ENCODE measurements at regions not wholly inside any gene's neighbourhood (a gene's known extent, or its start where the extent isn't known, plus 50 kb on each side); places are given as distances from the start of the nearest gene placed in this dataset.
A peak's percentile ranks its signal among the peaks of the same experiment; 100 is the strongest.

DNA sequence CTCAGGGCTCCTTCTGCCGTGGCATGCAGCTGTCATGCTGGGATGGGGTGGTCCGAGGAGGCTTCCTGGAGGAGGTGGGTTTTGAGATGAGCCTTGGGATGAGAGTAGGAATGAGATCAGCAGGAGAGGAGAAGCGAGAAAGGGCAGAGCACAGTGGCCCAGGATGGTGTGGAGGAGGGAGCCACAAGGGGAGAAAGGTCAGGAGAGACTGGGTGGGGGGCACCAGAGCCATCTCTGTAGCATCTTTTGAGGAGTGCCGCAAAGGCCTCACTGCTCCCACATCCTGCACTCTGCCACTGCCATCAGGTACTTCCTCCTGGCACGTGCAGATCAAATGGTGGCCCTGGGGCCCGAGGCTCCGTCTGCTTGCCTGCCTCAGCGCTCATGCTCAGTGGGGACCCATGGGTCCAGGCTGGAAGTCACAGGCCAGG is 150.2 kb downstream of the MACROH2A1 start:
- intact Hi-C loops (cut with DNase I; ENCODE audit: low total_unique reads): no loop called here
- no peak overlapping the region for H3K4me3 ChIP-seq

DNA sequence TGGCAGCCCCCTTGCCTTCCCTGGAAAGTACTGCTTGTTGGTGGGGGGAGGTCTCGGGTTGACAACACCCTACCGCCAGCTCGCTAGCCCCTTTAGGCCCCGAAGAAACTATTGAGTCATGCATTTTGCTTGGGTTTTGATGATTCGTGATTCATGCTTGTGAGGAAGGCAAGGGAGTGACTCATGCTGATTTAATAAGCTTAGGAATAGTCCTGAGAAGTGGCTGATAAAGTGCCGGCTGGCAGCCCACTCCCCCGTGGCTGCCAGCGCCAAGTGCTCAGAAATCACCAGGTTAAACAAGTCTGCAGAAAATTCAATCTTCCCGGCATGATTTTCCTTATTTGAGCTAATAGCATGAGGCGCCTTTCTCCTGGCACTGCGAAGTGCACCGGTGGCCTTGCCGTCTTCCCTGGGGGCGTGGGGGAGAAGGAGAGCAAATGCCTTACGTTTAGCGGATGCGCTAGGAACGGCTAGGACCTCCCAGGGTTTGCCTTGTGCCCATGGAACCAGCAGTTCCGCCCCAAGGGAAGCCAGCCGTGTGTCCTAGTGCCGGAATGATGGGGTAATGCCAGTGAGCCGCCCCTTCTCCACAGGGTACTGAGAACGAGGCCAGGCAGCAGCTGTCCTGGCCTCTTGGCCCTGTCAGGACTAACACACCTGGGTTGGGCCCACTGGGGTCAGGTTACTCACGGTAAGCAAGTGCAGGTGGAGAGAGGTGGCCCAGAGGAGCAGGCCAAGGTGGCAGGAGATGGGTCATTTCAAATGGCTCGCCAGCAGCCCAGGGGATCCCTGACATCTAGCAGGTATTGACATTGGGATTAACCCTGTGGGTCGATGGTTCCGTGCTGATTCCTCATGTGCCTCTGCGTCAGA is 151.9 kb downstream of the MACROH2A1 start:
- no peak overlapping the region for H3K27ac ChIP-seq
- no peak for DNase-seq
- 66 to 91% methylated on average over 4 to 28 of the region's 28 CpGs for WGBS, 2 donors
- no peak overlapping the region for H3K4me3 ChIP-seq
- H3K4me1 ChIP-seq: no peaks in the 10 kb centered on the region
- H3K27me3 ChIP-seq: no peaks in the 10 kb centered on the region
- H3K9me3 ChIP-seq: no peaks in the 10 kb centered on the region
- intact Hi-C loops (cut with DNase I; ENCODE audit: low total_unique reads): no loop called here
- TF ChIP-seq, protein P1, sequence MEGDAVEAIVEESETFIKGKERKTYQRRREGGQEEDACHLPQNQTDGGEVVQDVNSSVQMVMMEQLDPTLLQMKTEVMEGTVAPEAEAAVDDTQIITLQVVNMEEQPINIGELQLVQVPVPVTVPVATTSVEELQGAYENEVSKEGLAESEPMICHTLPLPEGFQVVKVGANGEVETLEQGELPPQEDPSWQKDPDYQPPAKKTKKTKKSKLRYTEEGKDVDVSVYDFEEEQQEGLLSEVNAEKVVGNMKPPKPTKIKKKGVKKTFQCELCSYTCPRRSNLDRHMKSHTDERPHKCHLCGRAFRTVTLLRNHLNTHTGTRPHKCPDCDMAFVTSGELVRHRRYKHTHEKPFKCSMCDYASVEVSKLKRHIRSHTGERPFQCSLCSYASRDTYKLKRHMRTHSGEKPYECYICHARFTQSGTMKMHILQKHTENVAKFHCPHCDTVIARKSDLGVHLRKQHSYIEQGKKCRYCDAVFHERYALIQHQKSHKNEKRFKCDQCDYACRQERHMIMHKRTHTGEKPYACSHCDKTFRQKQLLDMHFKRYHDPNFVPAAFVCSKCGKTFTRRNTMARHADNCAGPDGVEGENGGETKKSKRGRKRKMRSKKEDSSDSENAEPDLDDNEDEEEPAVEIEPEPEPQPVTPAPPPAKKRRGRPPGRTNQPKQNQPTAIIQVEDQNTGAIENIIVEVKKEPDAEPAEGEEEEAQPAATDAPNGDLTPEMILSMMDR (IDR thresholded peaks at IDR 0.05): no peak
- no peak for TF ChIP-seq POLR2A (IDR thresholded peaks at IDR 0.05)
- no peaks in the 10 kb centered on the region for H3K36me3 ChIP-seq (ENCODE audit: low read depth, missing control alignments)

More for the DNA sequence above, 150.2 kb downstream of the MACROH2A1 start:
- H3K9me3 ChIP-seq: no peaks in the 10 kb centered on the region
- H3K27me3 ChIP-seq: no peaks in the 10 kb centered on the region
- no peaks in the 10 kb centered on the region for H3K36me3 ChIP-seq (ENCODE audit: low read depth, missing control alignments)
- WGBS, 2 donors: 86 to 91% methylated on average over 4 to 8 of the region's 8 CpGs
- no peak for TF ChIP-seq POLR2A (IDR thresholded peaks at IDR 0.05)
- TF ChIP-seq, protein P1 (IDR thresholded peaks at IDR 0.05): no peak
- no peaks in the 10 kb centered on the region for H3K4me1 ChIP-seq
- DNase-seq: peak; percentile 10
- H3K27ac ChIP-seq: no peak overlapping the region

DNA sequence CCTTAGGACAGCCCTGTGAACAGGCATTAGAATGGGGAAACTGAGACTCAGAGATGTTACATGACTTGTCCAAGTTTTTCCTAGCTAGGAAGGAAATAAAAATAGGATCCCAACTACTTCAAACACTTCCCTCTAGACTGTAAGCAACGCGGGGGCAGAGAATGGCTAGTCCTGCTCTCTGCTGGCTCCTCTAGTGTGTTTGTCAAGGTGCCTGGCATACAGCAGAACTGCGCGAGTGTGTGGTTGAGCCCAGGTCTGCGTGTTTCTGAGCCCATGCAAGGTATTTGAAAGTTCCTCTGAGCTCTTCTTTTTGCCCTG is 152.5 kb downstream of the MACROH2A1 start:
- no peak overlapping the region for H3K27ac ChIP-seq
- intact Hi-C loops (cut with DNase I; ENCODE audit: low total_unique reads): no loop called here

DNA sequence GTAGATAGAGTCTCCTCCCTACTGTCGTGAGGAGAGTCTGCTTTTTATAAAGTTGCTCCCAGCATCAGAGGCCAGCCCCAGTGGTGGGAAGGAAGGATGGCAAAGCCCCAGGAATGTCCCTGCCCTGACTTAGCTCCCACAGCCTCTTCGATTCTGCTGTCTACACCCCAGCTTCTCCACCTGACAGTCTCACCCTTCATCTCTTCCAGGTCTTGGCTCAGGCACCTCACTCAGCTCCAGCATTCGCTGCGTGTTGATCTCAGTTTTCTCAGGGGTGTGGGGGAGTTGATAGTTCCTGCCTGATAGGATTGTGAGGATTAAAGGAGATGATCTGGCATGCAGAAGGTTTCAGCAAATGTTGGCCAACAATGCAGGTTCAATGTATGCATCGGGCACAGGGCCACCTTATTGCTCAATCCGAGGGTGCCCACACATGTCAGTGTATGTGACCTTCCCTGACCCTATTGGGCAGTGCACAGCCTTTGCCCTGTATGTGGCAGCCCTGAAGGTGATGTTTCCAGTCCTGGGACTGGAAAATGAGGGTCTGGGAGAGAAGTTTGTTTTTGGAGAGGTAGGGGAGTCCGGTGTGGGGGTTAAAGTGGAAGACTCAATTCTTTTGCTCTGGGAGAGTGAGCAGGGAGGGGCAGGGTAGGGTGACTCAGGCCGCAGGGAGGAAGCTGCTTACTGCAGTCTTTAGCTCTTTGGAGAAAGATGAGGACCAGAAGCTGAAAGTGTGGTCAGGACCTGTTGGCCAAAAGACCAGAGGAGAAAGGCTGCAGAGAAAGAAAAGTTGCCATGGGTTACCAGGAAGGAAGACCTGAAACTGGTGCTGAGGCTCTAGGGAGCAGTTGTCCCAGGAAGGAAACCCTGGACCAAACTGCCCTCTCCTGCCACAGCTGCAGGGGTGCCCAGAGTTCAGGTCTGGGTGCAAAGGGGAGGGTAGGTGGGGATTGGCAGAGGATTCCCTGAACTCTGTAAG is 153.2 kb downstream of the MACROH2A1 start:
- WGBS, 2 donors: 65 to 78% methylated on average over 8 of the region's 8 CpGs

More for the DNA sequence above, 152.5 kb downstream of the MACROH2A1 start:
- 76 to 77% methylated on average over 5 of the region's 5 CpGs for WGBS, 2 donors
- H3K36me3 ChIP-seq (ENCODE audit: low read depth, missing control alignments): no peaks in the 10 kb centered on the region
- H3K4me1 ChIP-seq: no peaks in the 10 kb centered on the region
- no peaks in the 10 kb centered on the region for H3K9me3 ChIP-seq
- DNase-seq: no peak
- no peaks in the 10 kb centered on the region for H3K27me3 ChIP-seq
- TF ChIP-seq, protein P1 (IDR thresholded peaks at IDR 0.05): no peak
- TF ChIP-seq POLR2A (IDR thresholded peaks at IDR 0.05): no peak
- no peak overlapping the region for H3K4me3 ChIP-seq

More for the DNA sequence above, 153.2 kb downstream of the MACROH2A1 start:
- Histone ChIP-seq H3K4me3 (no peak overlapping the region), H3K4me1 (no peaks in the 10 kb centered on the region), H3K9me3 (no peaks in the 10 kb centered on the region), H3K36me3 (ENCODE audit: low read depth, missing control alignments) (no peaks in the 10 kb centered on the region), H3K27ac (no peak overlapping the region), H3K27me3 (no peaks in the 10 kb centered on the region)
- DNase-seq: no peak
- TF ChIP-seq, protein P1 (IDR thresholded peaks at IDR 0.05): no peak
- TF ChIP-seq POLR2A (IDR thresholded peaks at IDR 0.05): no peak
- intact Hi-C loops (cut with DNase I; ENCODE audit: low total_unique reads): no loop called here

All from testis (tissue), 2 donors.